K562 (cell line): ENCODE measurements at regions not wholly inside any gene's neighbourhood (a gene's known extent, or its start where the extent isn't known, plus 50 kb on each side); places are given as distances from the start of the nearest gene placed in this dataset.

Source experiments
- ATAC-seq: fragments of 200-7000 bp; cut with Tn5 transposase; 3 replicates; pipeline ENCODE4 v1.9.1; 2020; ENCODE audit warnings: moderate library complexity
- BruUV-seq: library from RNA; stranded (reverse); fragments of 400-500 nt; replicated peaks from 2 replicates; lab custom pipeline; 2021; lab: Mats Ljungman, UMichigan
- CTCF ChIA-PET: fragments of 300-600 bp; formaldehyde crosslinking; extraction: SDS; loops from one replicate; lab custom pipeline; 2021; ENCODE audit warnings: low intra/inter-chr PET ratio; lab: Yijun Ruan, JAX
- POLR2A ChIA-PET: fragments of 300-600, 350-650 bp; sonication (Branson Sonifier 250); formaldehyde crosslinking; extraction: SDS; loops from one replicate; lab custom pipeline; 2021; ENCODE audit warnings: antibody characterized with exemption, inconsistent platforms; lab: Yijun Ruan, JAX
- DNase-seq, 4 experiments: peaks; one replicate each; pipeline versions ENCODE4 v3.0.0 to v3.0.0-alpha.2; 2011 to 2018; ENCODE audit warnings: low spot score in 3 of 4, mixed read lengths in 3 of 4; ENCODE audit errors: extremely low read depth in 1 of 4
- FAIRE-seq: peaks from 2 replicates; lab custom pipeline; 2011; peaks lifted over from hg19 to GRCh38; lab: Jason Lieb, UNC
- H2AFZ ChIP-seq: 2 replicates; pipeline ENCODE4 v1.6.0; 2011; ENCODE audit warnings: low read depth, low read length, control low read depth, inconsistent platforms
- H3K27ac ChIP-seq: fragments of 200-600 bp; 3 replicates; pipeline ENCODE4 v1.8.0; 2011; ENCODE audit warnings: low read depth, mild to moderate bottlenecking, control low read depth, inconsistent platforms, low read length, moderate library complexity, mixed read lengths; ENCODE audit errors: extremely low read depth
- H3K27me3 ChIP-seq, 2 experiments: fragments of 300-600 bp in 1 of 2; 2 replicates in 1 of 2; 3 replicates in 1 of 2; pipeline versions ENCODE4 v1.6.0 to v1.8.0; 2011; ENCODE audit warnings: inconsistent platforms in 2 of 2, low read length in 2 of 2, mild to moderate bottlenecking in 1 of 2, mixed read lengths in 1 of 2, moderate library complexity in 1 of 2; ENCODE audit not compliant: control insufficient read depth in 2 of 2, insufficient read depth in 2 of 2
- H3K36me3 ChIP-seq: fragments of 300-600 bp; 3 replicates; pipeline ENCODE4 v1.8.0; 2011; ENCODE audit warnings: mild to moderate bottlenecking, low read length, inconsistent platforms; ENCODE audit not compliant: control insufficient read depth, insufficient read depth
- H3K4me1 ChIP-seq, 2 experiments: fragments of 200-600 bp in 1 of 2; replicated peaks in 1 of 2; 2 replicates in 1 of 2; 3 replicates in 1 of 2; pipeline versions ENCODE4 v1.5.1 to v1.8.0; 2011; ENCODE audit warnings: inconsistent platforms in 2 of 2, low read length in 2 of 2, mild to moderate bottlenecking in 1 of 2, mixed read lengths in 1 of 2, moderate library complexity in 1 of 2; ENCODE audit not compliant: control insufficient read depth in 2 of 2, insufficient read depth in 2 of 2
- H3K4me2 ChIP-seq: 2 replicates; pipeline ENCODE4 v1.6.1; 2011; ENCODE audit warnings: low read length, control low read depth, inconsistent platforms, mixed read lengths; ENCODE audit not compliant: insufficient read depth
- H3K4me3 ChIP-seq: fragments of 200-600 bp; sonication (generic), shearing (Covaris generic); 2 replicates; pipeline ENCODE4 v1.5.1; 2016; ENCODE audit warnings: control low read depth, inconsistent platforms
- H3K79me2 ChIP-seq: fragments of 200-600 bp; 3 replicates; pipeline ENCODE4 v1.8.0; 2011; ENCODE audit warnings: low read length, inconsistent platforms; ENCODE audit not compliant: control insufficient read depth, insufficient read depth
- H3K9ac ChIP-seq, 2 experiments: 2 replicates each; pipeline versions ENCODE4 v1.6.0 to v1.6.1; 2011; ENCODE audit warnings: low read depth in 2 of 2, low read length in 2 of 2, control low read depth in 1 of 2, inconsistent platforms in 1 of 2, mild to moderate bottlenecking in 1 of 2, mixed read lengths in 1 of 2; ENCODE audit not compliant: insufficient read depth in 1 of 2
- H3K9me1 ChIP-seq: one replicate; pipeline ENCODE4 v1.6.0; 2011; ENCODE audit warnings: inconsistent platforms, mild to moderate bottlenecking, low read length, moderate library complexity; ENCODE audit not compliant: control insufficient read depth, insufficient read depth
- H3K9me3 ChIP-seq: replicated peaks from 2 replicates; pipeline ENCODE4 v1.5.1; 2011; ENCODE audit warnings: low read depth, low read length, inconsistent platforms; ENCODE audit not compliant: control insufficient read depth, insufficient read depth
- H4K20me1 ChIP-seq: replicated peaks from 2 replicates; pipeline ENCODE4 v1.6.1; 2011; ENCODE audit warnings: low read length, inconsistent platforms, mixed read lengths; ENCODE audit not compliant: control insufficient read depth, insufficient read depth
- MEIS2 ChIP-seq: fragments of 450-650 bp; IDR thresholded peaks from 2 replicates; pipeline ENCODE4 v1.6.1; 2014; ENCODE audit warnings: mild to moderate bottlenecking; ENCODE audit not compliant: partially characterized antibody
- WGBS: fragments of 100-300 bp; shearing (Covaris generic); methylation state at CpG from one replicate; pipeline ENCODE4 v1.1.6; 2016; ENCODE audit warnings: low coverage, mixed read lengths; ENCODE audit not compliant: insufficient coverage; ENCODE audit errors: missing lambda C conversion rate; 5-methylcytosine and 5-hydroxymethylcytosine counted together
- in situ Hi-C: fragments of 300-500 bp; cut with MboI; formaldehyde crosslinking; loops from 4 replicates; pipeline ENCODE4 v1.15.0; 2018; ENCODE audit warnings: inconsistent platforms, mixed read lengths
- intact Hi-C: fragments of 100-400 bp; cut with micrococcal nuclease; formaldehyde crosslinking; loops from 2 replicates; pipeline ENCODE4 v1.14.2; 2022
- TF ChIP-seq, protein P1 (sequence below): fragments of 250-450 bp; sonication (Bioruptor Pico); IDR thresholded peaks from 2 replicates; pipeline ENCODE4 v1.5.0; 2021; ENCODE audit warnings: mild to moderate bottlenecking, moderate library complexity

DNA sequence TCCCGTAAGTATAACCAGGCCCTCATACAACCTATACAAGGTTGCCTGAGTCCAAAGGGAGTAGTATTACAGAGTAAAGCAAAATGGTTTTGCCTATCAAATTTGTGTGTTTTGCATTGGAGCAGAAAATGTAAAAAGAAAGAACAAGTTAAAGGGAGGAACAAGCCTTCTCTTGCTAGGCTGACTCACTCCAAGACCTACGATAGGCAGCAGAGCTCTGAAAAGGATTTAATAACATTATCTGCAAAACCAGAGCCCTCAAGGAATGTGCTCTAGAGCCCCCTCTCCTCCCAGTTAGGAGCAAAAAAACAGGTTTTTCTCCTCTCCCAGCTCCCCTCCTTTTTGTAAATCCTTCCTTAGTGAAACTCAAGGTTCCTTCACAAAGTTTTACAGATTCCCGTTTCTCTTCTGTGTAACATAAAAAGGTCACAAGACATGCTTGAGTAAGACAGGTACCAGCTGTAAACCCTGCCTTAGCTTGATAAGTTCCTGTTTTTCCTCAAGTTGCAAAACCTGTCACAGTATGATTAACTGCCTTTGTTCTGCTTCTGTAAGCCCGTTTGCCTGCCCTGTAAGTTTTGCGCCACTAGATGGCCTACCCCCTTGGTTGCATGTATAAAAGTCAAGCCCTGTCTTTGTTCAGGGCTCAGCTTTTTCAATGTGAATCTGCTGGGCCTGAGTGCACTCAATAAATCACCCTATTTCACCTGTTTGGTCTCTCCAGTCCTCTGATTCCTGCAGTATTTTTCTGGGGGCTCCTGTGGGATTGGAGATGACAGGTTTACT, 498.2 kb downstream of the KCNA4 start:
- no peak for ATAC-seq
- H3K9me3 ChIP-seq = no peaks in the 10 kb centered on the region
- WGBS = 1% methylated on average over 5 of the region's 5 CpGs

More for the DNA sequence above, 498.2 kb downstream of the KCNA4 start:
- Histone ChIP-seq H3K36me3 (no peaks in the 10 kb centered on the region), H4K20me1 (no peaks in the 10 kb centered on the region), H3K27me3 (no peaks in the 10 kb centered on the region), H3K79me2 (no peaks in the 10 kb centered on the region), H3K4me1 (no peaks in the 10 kb centered on the region), H3K9me1 (no peaks in the 10 kb centered on the region), H2AFZ (no peak overlapping the region), H3K9ac (no peak overlapping the region), H3K4me2 (no peak overlapping the region), H3K27ac (no peak overlapping the region), H3K4me3 (no peak overlapping the region)
- in situ Hi-C loops = no loop called here
- TF ChIP-seq, protein P1, sequence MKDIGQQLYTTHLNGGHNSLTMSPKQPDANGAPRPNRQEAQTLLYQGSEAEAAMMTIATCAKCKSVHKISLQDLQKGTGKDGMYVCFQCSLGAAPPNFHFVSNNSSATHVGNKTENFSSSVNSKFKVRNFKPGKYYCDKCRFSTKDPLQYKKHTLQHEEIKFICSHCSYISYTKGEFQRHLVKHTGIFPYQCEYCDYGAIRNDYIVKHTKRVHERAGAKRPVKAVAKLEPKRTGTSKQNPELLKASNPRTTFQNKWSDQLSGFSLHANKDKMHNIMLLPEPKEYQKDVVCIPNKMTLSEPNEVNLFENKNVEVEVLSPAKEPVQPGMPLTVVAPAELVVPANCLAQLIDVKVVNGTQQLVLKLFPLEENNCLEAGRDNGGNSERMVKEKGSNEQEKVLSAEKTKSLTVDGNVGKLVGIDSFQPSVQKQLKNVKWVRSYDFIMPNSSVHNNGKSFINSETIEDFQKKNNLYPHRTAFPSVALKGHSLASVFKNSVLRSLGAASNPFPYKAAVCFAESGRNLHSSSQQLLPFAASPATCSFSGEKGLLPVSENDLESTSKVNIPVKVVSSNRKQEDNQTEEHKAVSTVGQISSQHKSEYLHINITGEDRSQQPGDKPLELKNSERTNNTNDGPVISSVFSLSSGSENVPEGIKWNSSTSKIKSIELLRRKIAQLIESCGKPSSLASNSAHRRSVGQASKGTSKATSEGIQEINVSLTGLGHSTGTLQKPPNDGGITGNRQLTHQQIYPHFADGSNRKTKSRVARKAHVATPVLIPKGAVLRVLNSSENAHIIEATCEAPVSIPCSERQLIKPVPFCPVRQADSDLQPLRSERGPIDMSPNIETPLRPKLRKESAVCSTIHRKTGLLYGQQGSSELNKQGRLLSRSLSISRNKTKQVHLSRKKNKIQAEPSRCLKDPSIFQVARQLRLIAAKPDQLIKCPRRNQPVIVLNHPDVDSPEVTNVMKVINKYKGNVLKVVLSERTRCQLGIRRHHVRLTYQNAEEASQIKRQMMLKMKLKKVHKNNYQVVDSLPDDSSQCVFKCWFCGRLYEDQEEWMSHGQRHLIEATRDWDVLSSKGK = no peak
- peak; percentile 36 for TF ChIP-seq MEIS2
- intact Hi-C loops = no loop called here
- CTCF ChIA-PET = no interaction called here
- FAIRE-seq (no peak), DNase-seq (no peak)
- no TSS peak for BruUV-seq
- POLR2A ChIA-PET = no interaction called here
